ENCODE measurements at regions not wholly inside any gene's neighbourhood (a gene's known extent, or its start where the extent isn't known, plus 50 kb on each side); places are given as distances from the start of the nearest gene placed in this dataset.

- H3K27ac Mint-ChIP-seq, result no peak overlapping the region
Observed at GRCh38 chr1:103160281-103160680, 52.0 kb upstream of the COL11A1 start.

More at GRCh38 chr1:103160281-103160680, 52.0 kb upstream of the COL11A1 start:
- H3K4me3 Mint-ChIP-seq, result no peak overlapping the region
- Histone ChIP-seq H3K27me3 (ENCODE audit: insufficient read depth) (no peaks in the 10 kb centered on the region), H3F3A (replicated peaks; ENCODE audit: low read depth) (no peaks in the 10 kb centered on the region), H3K9me2 (ENCODE audit: insufficient read depth) (peaks cover 7% of the 10 kb centered on the region; the same call in 1 of the 2 replicates), H3K27ac (ENCODE audit: low read depth) (no peak overlapping the region), H3K4me2 (no peak overlapping the region), H4K20me1 (replicated peaks; ENCODE audit: insufficient read depth) (no peaks in the 10 kb centered on the region), H3K4me3 (no peak overlapping the region), H2AFZ (no peak overlapping the region), H3K36me3 (ENCODE audit: insufficient read depth) (no peaks in the 10 kb centered on the region), H3K79me2 (replicated peaks; ENCODE audit: insufficient read depth) (no peaks in the 10 kb centered on the region), H3K4me1 (ENCODE audit: insufficient read depth) (no peaks in the 10 kb centered on the region)
- TF ChIP-seq NANOG (IDR thresholded peaks at IDR 0.05; ENCODE audit: borderline replicate concordance) (no peak), ZNF114 (CRISPR knock-in tag; IDR thresholded peaks at IDR 0.05) (no peak), POLR2AphosphoS5 (IDR thresholded peaks at IDR 0.05; ENCODE audit: low read depth) (no peak)
- no peaks in the 10 kb centered on the region for H3K27me3 Mint-ChIP-seq (ENCODE audit: insufficient read depth, low read depth, poor library complexity)
- H3K4me1 Mint-ChIP-seq, result no peaks in the 10 kb centered on the region
- H3K9me3 Mint-ChIP-seq, result no peaks in the 10 kb centered on the region
- ATAC-seq (no peak), DNase-seq (ENCODE audit: low spot score) (no peak)
- H3K36me3 Mint-ChIP-seq (ENCODE audit: low read depth), result no peaks in the 10 kb centered on the region
